OCI-LY7 (cell line): ENCODE measurements at regions not wholly inside any gene's neighbourhood (a gene's known extent, or its start where the extent isn't known, plus 50 kb on each side); places are given as distances from the start of the nearest gene placed in this dataset.

Source experiments
- CTCF ChIP-seq: fragments of 200-600 bp; sonication (generic); conservative IDR thresholded peaks from 2 replicates; pipeline ENCODE4 v1.5.1; 2014; ENCODE audit warnings: mild to moderate bottlenecking, antibody characterized with exemption, low read length, moderate library complexity, mixed read lengths
- EZH2phosphoT487 ChIP-seq: fragments of 200-600 bp; sonication (generic); IDR thresholded peaks from 2 replicates; pipeline ENCODE4 v1.6.1; 2018; ENCODE audit warnings: low read depth, borderline replicate concordance, mild to moderate bottlenecking, mixed run types, antibody characterized with exemption, low read length, moderate library complexity, mixed read lengths

GRCh38 chr21:24420689-24421088 lies 1186.6 kb downstream of the MRPL39 start:
- TF ChIP-seq CTCF (no peak), EZH2phosphoT487 (no peak)
